ENCODE measurements at regions not wholly inside any gene's neighbourhood (a gene's known extent, or its start where the extent isn't known, plus 50 kb on each side); places are given as distances from the start of the nearest gene placed in this dataset.

DNA sequence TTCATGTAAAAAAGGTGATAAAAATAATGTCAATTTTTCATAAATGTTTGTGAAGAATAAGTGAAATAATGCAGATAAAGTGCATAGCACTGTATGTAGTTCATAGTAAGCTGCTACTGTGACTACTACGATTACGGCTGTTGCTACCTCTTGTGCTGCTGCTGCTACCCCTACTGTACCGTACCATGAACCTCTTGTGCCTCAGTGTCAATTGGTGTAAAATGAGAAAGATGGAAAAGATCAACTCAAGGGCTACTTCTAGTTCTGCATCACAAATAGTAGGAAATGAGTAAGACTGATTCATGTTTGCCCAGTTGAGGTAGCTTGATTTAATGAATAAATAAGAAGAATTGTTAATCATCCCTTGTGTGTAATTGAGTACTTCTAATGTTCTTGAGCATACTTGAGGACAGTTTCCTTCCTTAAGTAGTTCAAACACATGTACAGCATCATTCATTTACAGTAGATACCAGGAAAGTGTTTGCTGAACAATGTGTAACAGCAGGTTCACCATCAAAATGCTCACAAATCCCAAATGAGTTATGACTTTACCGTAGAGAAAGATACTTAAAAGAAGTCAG lies 200.0 kb upstream of the ATP10B start:
- DNase-seq, result no peak
- Histone ChIP-seq H3K27me3 (no peaks in the 10 kb centered on the region), H3K4me1 (no peaks in the 10 kb centered on the region), H3K4me3 (replicated peaks in 1 of 3) (no peak overlapping the region), H3K36me3 (no peaks in the 10 kb centered on the region), H3K27ac (no peak overlapping the region), H3K9me3 (no peaks in the 10 kb centered on the region)
- TF ChIP-seq, protein P1, sequence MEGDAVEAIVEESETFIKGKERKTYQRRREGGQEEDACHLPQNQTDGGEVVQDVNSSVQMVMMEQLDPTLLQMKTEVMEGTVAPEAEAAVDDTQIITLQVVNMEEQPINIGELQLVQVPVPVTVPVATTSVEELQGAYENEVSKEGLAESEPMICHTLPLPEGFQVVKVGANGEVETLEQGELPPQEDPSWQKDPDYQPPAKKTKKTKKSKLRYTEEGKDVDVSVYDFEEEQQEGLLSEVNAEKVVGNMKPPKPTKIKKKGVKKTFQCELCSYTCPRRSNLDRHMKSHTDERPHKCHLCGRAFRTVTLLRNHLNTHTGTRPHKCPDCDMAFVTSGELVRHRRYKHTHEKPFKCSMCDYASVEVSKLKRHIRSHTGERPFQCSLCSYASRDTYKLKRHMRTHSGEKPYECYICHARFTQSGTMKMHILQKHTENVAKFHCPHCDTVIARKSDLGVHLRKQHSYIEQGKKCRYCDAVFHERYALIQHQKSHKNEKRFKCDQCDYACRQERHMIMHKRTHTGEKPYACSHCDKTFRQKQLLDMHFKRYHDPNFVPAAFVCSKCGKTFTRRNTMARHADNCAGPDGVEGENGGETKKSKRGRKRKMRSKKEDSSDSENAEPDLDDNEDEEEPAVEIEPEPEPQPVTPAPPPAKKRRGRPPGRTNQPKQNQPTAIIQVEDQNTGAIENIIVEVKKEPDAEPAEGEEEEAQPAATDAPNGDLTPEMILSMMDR (IDR thresholded peaks at IDR 0.05), result no peak
- WGBS, 2 donors, result 83 to 92% methylated on average over 4 of the region's 4 CpGs
- intact Hi-C loops (cut with DNase I), result no loop called here

DNA sequence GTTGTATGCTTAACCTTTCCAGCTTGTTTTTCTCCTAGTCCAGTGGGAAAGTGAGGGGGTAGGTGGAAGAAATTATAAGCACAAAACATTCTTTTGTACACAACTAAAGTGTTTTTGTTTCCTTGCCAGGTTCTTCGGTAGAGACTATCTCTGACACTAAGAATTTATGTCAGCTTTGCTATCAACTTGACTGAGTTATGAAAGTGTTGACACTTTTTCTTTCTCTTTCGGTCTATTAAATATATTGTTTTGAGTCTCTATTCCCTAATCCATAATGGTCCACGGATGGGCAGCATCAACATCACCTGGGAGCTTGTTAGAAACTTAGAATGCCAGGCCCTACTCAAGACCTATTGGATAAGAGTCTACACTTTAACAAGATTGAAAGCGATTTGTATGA lies 195.0 kb upstream of the ATP10B start:
- no peaks in the 10 kb centered on the region for H3K9me3 ChIP-seq
- H3K36me3 ChIP-seq, result no peaks in the 10 kb centered on the region
- intact Hi-C loops (cut with DNase I), result no loop called here
- TF ChIP-seq, protein P1 (IDR thresholded peaks at IDR 0.05), result no peak
- TF ChIP-seq POLR2A (IDR thresholded peaks at IDR 0.05), result no peak
- H3K27me3 ChIP-seq, result no peaks in the 10 kb centered on the region
- 66 to 67% methylated on average over 4 of the region's 4 CpGs for WGBS, 2 donors
- no peak overlapping the region for H3K4me3 ChIP-seq (replicated peaks in 1 of 3)
- no peak overlapping the region for H3K27ac ChIP-seq
- H3K4me1 ChIP-seq, result no peaks in the 10 kb centered on the region
- DNase-seq, result no peak

DNA sequence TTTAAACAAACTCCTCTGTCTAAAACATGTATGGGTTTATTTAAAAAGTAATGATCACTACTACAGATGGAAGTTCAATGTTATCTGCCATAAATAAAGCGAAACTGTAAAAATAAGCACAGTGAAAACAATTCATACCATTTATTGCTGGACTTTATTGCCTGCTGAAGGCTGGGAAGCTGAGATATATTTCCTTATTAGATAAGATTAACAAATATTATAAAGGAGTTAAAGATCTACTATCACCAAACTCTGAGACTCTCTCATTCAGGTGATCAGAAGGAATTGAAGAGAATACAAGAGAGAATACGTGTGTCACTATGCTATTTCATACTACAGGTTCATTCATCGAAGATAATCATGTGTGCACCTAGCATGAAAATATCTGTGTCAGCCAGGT lies 190.9 kb upstream of the ATP10B start:
- H3K27me3 ChIP-seq, result no peaks in the 10 kb centered on the region
- no peaks in the 10 kb centered on the region for H3K4me1 ChIP-seq
- WGBS, 2 donors, result 95 to 98% methylated on average over 3 of the region's 3 CpGs
- intact Hi-C loops (cut with DNase I), result no loop called here
- no peak overlapping the region for H3K27ac ChIP-seq
- no peak for TF ChIP-seq POLR2A (IDR thresholded peaks at IDR 0.05)
- TF ChIP-seq, protein P1 (IDR thresholded peaks at IDR 0.05), result no peak
- no peak overlapping the region for H3K4me3 ChIP-seq (replicated peaks in 1 of 3)
- no peak for DNase-seq
- no peaks in the 10 kb centered on the region for H3K9me3 ChIP-seq
- no peaks in the 10 kb centered on the region for H3K36me3 ChIP-seq

DNA sequence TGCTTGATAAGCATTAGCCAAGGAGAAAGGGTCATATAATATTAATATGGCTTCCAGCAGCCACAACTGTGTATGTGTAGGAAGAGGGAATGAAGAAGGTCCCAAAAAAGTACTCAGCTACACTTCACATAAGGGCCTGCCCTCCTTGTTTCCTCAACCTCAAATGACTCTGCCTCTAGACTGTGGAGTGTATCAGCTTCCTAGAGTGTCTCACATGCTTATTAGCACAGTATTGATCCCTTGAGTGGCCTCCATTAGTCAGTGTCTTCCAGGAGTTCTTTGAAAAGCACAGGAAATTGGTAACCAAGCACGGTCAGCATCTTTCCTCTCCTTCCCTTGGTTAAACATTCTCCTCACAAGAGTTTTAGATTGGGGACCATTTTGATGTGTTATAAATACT lies 190.4 kb upstream of the ATP10B start:
- intact Hi-C loops (cut with DNase I), result no loop called here
- Histone ChIP-seq H3K27me3 (no peaks in the 10 kb centered on the region), H3K36me3 (no peaks in the 10 kb centered on the region), H3K4me1 (no peaks in the 10 kb centered on the region), H3K4me3 (replicated peaks in 1 of 3) (no peak overlapping the region), H3K9me3 (no peaks in the 10 kb centered on the region), H3K27ac (no peak overlapping the region)
- TF ChIP-seq POLR2A (IDR thresholded peaks at IDR 0.05), result no peak
- TF ChIP-seq, protein P1 (IDR thresholded peaks at IDR 0.05), result no peak
- 54 to 75% methylated on average over 1 of the region's 1 CpG for WGBS, 2 donors
- no peak for DNase-seq

DNA sequence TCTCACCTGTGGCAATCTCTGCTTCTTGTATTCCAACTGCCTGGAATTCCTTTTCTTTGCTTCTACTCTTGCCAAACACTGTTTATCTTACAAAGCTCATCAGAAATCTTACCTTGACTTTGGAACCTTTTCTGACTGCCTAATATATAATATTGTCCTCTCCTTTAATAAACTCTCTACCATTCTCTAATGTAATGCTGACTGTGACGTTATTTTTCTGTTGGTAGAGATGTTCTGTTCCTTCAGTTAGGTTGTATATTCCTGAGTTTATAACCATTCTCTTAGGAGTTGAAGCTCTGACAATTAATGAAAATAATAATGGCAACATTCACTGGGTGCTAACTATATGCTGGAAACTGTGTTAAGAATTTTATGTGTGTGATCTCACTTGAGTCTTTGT lies 188.8 kb upstream of the ATP10B start:
- Histone ChIP-seq H3K9me3 (no peaks in the 10 kb centered on the region), H3K4me3 (replicated peaks in 1 of 3) (no peak overlapping the region), H3K36me3 (no peaks in the 10 kb centered on the region), H3K27ac (no peak overlapping the region), H3K27me3 (no peaks in the 10 kb centered on the region), H3K4me1 (no peaks in the 10 kb centered on the region)
- intact Hi-C loops (cut with DNase I), result no loop called here
- TF ChIP-seq, protein P1 (IDR thresholded peaks at IDR 0.05), result no peak
- TF ChIP-seq POLR2A (IDR thresholded peaks at IDR 0.05), result no peak
- 80 to 81% methylated on average over 1 of the region's 1 CpG for WGBS, 2 donors
- no peak for DNase-seq
